Panc1 (cell line): ENCODE measurements at regions not wholly inside any gene's neighbourhood (a gene's known extent, or its start where the extent isn't known, plus 50 kb on each side); places are given as distances from the start of the nearest gene placed in this dataset.

Experiments used
- CTCF ChIP-seq: fragments of 450-650 bp; IDR thresholded peaks from 2 replicates; pipeline ENCODE4 v1.5.1; 2017; ENCODE audit warnings: mild to moderate bottlenecking
- REST ChIP-seq, 2 experiments: IDR thresholded peaks; 2 replicates each; pipeline ENCODE4 v1.6.1; 2011 to 2012; ENCODE audit warnings: low read depth in 2 of 2, control low read depth in 1 of 2, low read length in 1 of 2, mild to moderate bottlenecking in 1 of 2, moderate library complexity in 1 of 2; ENCODE audit not compliant: insufficient read depth in 1 of 2

DNA sequence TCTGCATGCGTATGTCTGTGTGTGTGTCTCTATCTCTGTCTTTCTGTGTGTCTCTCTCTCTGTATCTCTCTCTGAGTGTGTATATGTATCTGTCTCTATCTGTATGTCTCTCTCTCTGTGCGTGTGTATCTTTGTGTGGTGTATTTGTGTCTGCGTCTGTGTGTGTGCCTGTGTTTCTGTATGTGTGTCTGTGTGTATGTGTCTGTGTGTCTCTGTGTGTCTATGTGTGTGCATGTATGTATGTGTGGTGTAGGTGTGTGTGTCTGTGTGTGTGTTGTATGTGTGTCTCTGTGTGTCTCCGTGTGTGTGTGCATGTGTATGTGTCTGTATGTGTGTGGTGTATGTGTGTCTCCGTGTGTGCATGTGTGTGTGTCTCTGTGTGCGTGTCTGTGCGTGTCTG, 243.0 kb upstream of the FOXQ1 start:
- TF ChIP-seq CTCF (no peak), REST (IDR thresholded peaks at IDR 0.05; ENCODE audit: insufficient read depth in 1 of 2, low read depth in 2 of 2, low read length in 1 of 2) (no peak)
